ENCODE measurements at regions not wholly inside any gene's neighbourhood (a gene's known extent, or its start where the extent isn't known, plus 50 kb on each side); places are given as distances from the start of the nearest gene placed in this dataset.

- no peak for DNase-seq (ENCODE audit: low read depth, low spot score)
- no peak for TF ChIP-seq POLR2A (IDR thresholded peaks at IDR 0.05; ENCODE audit: low read depth, low read length)
- TF ChIP-seq POLR2AphosphoS5 (IDR thresholded peaks at IDR 0.05; ENCODE audit: insufficient read depth, low read depth, low read length) = no peak
- no peak for TF ChIP-seq GATA2 (IDR thresholded peaks at IDR 0.05; ENCODE audit: insufficient read depth, insufficient read length, low read depth, low read length)
- no peak for TF ChIP-seq JUN (IDR thresholded peaks at IDR 0.05; ENCODE audit: borderline replicate concordance, insufficient read depth, insufficient read length, low read depth)
- TF ChIP-seq MYC (IDR thresholded peaks at IDR 0.05; ENCODE audit: low read depth, low read length) = no peak
- no peak for TF ChIP-seq EZH2 (IDR thresholded peaks at IDR 0.05; ENCODE audit: borderline replicate concordance, low read depth, low read length, severe bottlenecking)
- TF ChIP-seq, protein P1, sequence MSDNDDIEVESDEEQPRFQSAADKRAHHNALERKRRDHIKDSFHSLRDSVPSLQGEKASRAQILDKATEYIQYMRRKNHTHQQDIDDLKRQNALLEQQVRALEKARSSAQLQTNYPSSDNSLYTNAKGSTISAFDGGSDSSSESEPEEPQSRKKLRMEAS (IDR thresholded peaks at IDR 0.05; ENCODE audit: insufficient read depth, insufficient read length) = no peak
- no peak for TF ChIP-seq CTCF (IDR thresholded peaks at IDR 0.05; ENCODE audit: extremely low read depth in 1 of 2, insufficient read depth in 1 of 2, low read depth in 1 of 2, low read length in 2 of 2)
- TF ChIP-seq FOS (IDR thresholded peaks at IDR 0.05; ENCODE audit: borderline replicate concordance, insufficient read depth, low read length) = no peak
- no peaks in the 10 kb centered on the region for H3K9me1 ChIP-seq (replicated peaks; ENCODE audit: control insufficient read depth, extremely low read depth, insufficient read depth, low read length)
- no peak overlapping the region for H2AFZ ChIP-seq (ENCODE audit: low read depth, low read length)
- no peaks in the 10 kb centered on the region for H4K20me1 ChIP-seq (replicated peaks; ENCODE audit: control insufficient read depth, extremely low read depth, insufficient read depth, low read length)
- ChIA-PET CTCF (no interaction called here), POLR2A (no interaction called here)
- FAIRE-seq = no peak
- dilution Hi-C loops (cut with MboI; ENCODE audit: extremely low pct_ligation_motif_present, low sequenced_read_pairs) = no loop called here
- peaks cover 4% of the 10 kb centered on the region for H3K9me3 ChIP-seq (replicated peaks; ENCODE audit: control insufficient read depth, insufficient read depth, low read length)
- H3K4me2 ChIP-seq (ENCODE audit: insufficient read depth, low read length) = no peak overlapping the region
- no peaks in the 10 kb centered on the region for H3K36me3 ChIP-seq (ENCODE audit: control insufficient read depth in 2 of 2, extremely low read depth in 1 of 2, insufficient read depth in 2 of 2, low read length in 2 of 2)
- no peaks in the 10 kb centered on the region for H3K4me1 ChIP-seq (ENCODE audit: control insufficient read depth, extremely low read depth, insufficient read depth, low read length)
- H3K4me3 ChIP-seq (replicated peaks in 1 of 3; ENCODE audit: insufficient read depth in 1 of 3, low read depth in 1 of 3, low read length in 3 of 3) = no peak overlapping the region
- H3K79me2 ChIP-seq (ENCODE audit: control insufficient read depth, insufficient read depth, low read length) = no peaks in the 10 kb centered on the region
- no peaks in the 10 kb centered on the region for H3K27me3 ChIP-seq (ENCODE audit: control insufficient read depth in 2 of 2, insufficient read depth in 2 of 2, low read length in 2 of 2)
- H3K9ac ChIP-seq (replicated peaks; ENCODE audit: extremely low read depth, insufficient read depth, low read length) = no peak overlapping the region
- H3K27ac ChIP-seq (ENCODE audit: insufficient read depth, low read depth, low read length) = no peak overlapping the region
- no TSS peak for BruUV-seq (replicated peaks)
- intact Hi-C loops (cut with micrococcal nuclease) = no loop called here
These were observed 65.6 kb upstream of the C1orf174 start for GRCh38 chr1:3965693-3966092.
